HG03575 (cell line): ENCODE measurements at regions not wholly inside any gene's neighbourhood (a gene's known extent, or its start where the extent isn't known, plus 50 kb on each side); places are given as distances from the start of the nearest gene placed in this dataset.

ENCODE experiments used
- ATAC-seq: cut with Tn5 transposase; IDR thresholded peaks from one replicate; pipeline ENCODE4 v1.9.1; 2021; ENCODE audit not compliant: unreplicated experiment, insufficient number of reproducible peaks, low FRiP score; ENCODE audit errors: extremely low read depth

- no peak for ATAC-seq
These were observed 327.5 kb upstream of the IGFBP7 start for GRCh38 chr4:57437649-57438048.

DNA sequence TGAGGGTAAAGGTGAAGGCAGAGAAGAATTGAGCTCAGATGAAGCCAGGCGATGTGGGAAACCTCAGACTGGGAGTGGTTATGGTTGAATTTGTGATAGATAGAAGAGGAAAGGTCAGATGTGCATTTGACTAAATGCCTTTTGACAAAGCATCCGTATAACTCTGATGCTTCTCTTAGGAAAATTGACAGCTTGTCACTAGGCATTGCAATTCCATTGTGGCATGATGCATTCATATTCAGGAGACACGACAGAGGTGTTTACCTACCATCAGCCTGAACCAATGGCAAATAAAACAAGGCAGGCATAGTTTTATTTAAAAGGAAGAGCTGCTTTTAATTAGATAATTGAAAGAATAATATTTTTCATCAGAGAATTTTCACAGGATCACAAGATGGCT lies 325.1 kb upstream of the IGFBP7 start:
- ATAC-seq = no peak

- no peak for ATAC-seq
These were observed 320.5 kb upstream of the IGFBP7 start for GRCh38 chr4:57430726-57431125.

- ATAC-seq = no peak
These were observed 316.7 kb upstream of the IGFBP7 start for GRCh38 chr4:57426779-57427395.

GRCh38 chr4:57425610-57426009 lies 315.4 kb upstream of the IGFBP7 start:
- ATAC-seq = no peak

GRCh38 chr4:57424232-57424897 lies 314.2 kb upstream of the IGFBP7 start:
- no peak for ATAC-seq

- no peak for ATAC-seq
These were observed 307.9 kb upstream of the IGFBP7 start for GRCh38 chr4:57418133-57418532.

- no peak for ATAC-seq
These were observed 302.3 kb upstream of the IGFBP7 start for GRCh38 chr4:57412259-57413054.

DNA sequence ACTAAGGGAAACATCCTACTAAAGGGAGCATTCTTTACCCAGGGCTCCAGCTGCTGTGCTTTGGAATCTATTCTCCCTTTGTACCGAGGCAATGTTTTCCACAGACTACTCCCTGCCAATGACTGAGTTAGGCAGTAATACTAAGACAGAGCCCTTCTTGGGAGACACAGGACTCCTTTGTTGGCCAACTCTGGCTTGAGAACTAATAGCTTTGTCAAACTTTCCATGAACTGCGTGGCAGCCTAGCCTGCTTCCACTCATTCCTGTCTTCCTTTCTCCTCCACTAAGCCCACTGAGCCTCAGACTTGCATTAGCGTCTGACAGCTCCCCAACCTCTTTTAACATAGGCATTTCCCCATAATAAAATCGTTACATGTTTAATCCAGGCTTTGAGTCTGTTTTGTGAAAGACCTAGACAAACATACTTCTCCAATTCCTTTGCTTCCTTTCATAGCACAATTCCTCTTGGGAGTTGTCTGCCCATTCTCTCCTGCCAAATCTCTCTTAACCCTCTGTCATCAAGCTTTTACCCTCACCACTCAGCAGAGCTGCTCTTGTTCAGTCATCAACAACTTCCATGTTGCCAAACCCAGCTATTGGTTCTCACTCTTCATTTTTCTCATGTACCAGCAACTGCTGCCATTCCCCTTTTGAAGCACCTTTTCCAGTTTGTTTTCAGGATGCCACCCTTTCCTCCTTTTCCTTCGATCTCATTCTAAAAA lies 300.3 kb upstream of the IGFBP7 start:
- no peak for ATAC-seq

DNA sequence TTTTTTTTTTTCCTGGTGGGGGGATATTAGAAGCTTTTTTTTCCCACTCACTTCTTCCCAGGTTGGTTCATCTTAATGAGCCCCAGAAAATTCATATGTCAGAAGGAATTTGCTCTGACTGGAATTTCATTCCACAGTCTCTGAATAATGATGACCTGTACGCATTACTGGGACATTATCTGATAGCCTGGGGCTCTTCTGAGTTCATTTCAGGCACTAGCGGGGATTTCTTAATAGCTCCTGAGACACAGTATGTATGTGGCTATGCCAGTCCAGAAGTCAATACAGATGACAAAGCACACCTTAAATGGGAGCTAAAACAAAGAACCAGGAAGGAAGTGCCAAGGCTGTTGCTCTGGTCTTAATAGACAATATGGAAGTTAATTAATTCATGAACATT lies 295.2 kb upstream of the IGFBP7 start:
- no peak for ATAC-seq

GRCh38 chr4:57404483-57404882 lies 294.3 kb upstream of the IGFBP7 start:
- no peak for ATAC-seq

GRCh38 chr4:57403591-57403990 lies 293.4 kb upstream of the IGFBP7 start:
- ATAC-seq = no peak

- ATAC-seq = no peak
These were observed 291.4 kb upstream of the IGFBP7 start for GRCh38 chr4:57401586-57401985.

GRCh38 chr4:57378766-57379165 lies 268.6 kb upstream of the IGFBP7 start:
- no peak for ATAC-seq

- ATAC-seq = no peak
These were observed 264.8 kb upstream of the IGFBP7 start for GRCh38 chr4:57374866-57375595.

DNA sequence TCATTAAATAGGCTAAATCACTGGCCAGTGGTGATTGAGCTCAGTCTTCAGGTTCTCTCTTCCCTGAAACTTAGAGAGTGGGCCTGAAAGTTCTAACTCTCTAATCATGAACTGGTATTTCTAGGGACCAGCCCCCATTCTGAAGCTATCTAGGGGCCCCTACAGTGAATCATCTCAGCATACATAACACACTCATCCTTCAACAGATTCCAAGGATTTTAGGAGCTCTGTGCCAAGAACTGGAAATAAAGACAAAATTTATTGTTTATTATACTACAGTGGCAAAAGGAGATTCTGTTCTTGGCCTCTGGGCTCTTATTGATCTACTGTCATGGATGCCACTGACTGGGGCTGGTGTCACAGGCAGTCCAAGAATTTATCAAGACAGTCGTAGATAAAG lies 263.8 kb upstream of the IGFBP7 start:
- no peak for ATAC-seq

- no peak for ATAC-seq
These were observed 261.5 kb upstream of the IGFBP7 start for GRCh38 chr4:57371671-57372070.

- ATAC-seq = no peak
These were observed 260.5 kb upstream of the IGFBP7 start for GRCh38 chr4:57370691-57371090.

- no peak for ATAC-seq
These were observed 259.3 kb upstream of the IGFBP7 start for GRCh38 chr4:57369446-57369845.
